ENCODE measurements at regions not wholly inside any gene's neighbourhood (a gene's known extent, or its start where the extent isn't known, plus 50 kb on each side); places are given as distances from the start of the nearest gene placed in this dataset.
"Not testable (repeated sequence)": the region's sequence is repeated elsewhere in the genome, so short reads cannot be mapped to it uniquely, and the experiment has no call there.

DNA sequence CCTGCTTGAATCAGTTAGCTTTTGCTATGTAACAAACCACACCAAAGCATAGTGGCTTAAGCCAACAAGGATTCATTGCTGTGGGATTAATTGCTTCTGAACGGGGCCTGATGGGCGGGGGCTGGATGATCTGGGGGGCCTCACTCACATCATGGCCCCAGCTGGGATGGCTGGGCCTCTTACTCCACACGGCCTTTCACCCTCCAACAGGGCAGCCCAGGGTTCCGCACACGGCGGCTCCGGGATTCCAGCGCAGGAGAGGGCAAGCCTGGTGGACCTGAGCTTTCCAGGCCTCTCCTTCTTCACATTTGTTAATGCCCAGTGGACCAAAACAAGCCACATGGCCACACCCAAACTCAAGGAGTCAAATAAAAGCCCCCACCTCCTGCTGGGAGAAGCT is 86.3 kb upstream of the PHLPP1 start:
- no peak for DNase-seq

DNA sequence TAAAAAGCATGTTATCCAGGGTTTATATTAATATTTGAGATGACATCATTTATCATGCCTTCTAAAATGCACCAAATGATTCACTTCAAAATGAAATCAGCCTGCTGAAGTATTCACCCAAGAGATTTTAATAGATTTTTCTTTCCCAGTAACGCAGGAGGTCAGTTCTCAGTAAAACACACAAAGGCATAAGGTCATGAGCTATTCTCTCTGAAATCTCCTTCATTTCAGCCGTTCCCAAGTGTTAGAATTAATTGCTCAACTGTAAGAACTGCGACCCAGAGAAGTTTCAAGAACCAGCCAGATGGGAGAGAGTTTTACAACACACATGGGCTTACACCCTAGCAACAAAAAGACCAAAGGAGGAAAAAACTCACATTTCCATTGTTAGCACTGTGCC is 84.2 kb upstream of the PHLPP1 start:
- DNase-seq = no peak

DNA sequence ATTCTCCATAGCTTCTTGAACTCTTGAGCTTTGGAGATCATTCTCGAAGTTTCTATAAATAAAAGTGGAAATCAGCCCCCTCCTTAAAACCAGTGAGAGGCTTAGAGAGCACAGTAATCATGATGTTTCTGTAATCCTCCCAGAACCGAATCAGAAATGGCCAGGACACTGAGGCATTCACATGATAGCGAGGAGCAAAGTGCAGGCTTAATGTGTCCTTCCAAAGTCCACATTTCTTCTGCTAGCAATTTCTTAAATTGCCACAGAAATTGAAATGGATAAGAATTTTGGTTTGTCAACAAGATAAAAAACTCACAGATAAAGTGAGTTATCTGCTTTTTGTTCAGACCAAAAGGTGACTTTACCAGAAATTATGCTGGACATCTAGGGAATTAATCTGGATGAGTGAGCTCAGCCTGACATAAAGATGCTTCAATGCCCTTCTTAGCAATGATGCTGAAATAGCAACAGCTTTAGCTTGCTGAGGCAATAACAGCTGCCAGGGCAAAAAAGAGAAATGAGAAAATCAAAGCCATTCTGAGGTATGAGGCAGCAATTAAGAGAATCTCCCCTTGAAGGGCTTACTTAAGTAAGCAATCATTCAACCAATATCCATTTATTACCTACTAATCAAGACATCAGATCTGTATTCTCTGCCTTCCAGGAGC is 82.4 kb upstream of the PHLPP1 start:
- DNase-seq = no peak

DNA sequence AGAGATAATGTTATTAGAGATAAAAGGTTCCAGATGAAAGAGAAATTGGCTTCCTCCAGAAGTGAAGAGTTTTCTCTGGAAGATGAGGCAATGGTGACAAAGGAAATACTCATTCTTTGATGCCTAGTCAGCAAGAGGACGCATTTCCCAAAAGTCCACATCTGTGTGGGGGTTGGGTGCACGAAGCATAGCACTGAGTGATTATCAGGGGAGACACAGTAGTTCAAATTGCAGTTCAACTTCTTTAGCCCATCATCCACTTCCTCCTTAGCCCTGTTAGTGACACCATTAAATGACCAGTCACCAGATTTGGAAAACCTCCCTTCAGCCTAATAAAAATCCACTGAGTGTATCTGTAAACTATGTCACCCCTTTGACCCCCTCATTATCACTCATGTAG is 80.9 kb upstream of the PHLPP1 start:
- DNase-seq = no peak

DNA sequence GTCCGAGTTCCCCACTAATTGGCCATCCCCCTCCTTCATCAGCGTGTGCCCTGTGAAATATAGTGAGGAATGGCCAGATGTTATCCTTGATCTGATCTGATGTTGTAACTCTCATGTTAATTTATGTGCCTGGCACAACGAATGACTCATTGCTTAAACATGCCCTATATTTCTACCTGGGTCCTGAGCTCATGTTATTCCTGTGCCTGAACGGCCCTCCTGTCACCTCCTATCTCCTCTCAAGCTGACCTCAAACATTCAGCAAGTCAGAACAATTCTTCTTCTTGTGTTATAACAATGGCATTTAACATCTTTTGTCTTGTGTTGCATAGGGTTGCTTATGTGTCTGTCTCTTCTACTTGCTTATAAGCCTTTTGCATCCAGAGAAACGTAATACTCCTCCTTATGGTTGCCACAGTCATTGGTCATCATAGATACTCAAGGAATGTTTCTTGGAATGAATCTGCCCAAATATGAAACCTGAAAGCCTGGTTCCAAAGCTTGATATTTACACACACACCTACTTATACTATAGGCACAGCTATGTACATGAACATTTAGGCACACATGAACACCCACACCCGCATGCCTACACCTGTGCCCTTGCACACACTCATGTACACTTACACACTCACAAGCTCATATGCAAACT is 80.2 kb upstream of the PHLPP1 start:
- no peak for DNase-seq

DNA sequence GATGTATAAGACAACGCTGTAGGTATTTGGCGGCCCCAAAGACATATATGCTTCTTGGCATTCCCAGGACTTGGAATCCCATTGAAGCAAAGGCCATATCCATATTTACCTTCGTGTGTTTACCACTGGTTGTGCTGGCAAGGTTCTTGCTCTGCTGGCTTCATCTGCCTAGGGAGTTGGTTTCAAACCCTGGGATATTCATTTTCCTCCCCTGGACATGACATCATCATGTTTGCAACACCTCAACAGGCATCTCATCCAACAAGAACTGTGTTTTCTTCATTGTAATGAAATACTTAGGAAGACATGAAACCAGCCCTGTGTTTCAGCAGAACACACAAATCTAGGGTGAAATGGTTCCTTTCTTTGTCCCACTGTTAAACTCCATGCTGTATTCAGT is 77.9 kb upstream of the PHLPP1 start:
- no peak for DNase-seq

DNA sequence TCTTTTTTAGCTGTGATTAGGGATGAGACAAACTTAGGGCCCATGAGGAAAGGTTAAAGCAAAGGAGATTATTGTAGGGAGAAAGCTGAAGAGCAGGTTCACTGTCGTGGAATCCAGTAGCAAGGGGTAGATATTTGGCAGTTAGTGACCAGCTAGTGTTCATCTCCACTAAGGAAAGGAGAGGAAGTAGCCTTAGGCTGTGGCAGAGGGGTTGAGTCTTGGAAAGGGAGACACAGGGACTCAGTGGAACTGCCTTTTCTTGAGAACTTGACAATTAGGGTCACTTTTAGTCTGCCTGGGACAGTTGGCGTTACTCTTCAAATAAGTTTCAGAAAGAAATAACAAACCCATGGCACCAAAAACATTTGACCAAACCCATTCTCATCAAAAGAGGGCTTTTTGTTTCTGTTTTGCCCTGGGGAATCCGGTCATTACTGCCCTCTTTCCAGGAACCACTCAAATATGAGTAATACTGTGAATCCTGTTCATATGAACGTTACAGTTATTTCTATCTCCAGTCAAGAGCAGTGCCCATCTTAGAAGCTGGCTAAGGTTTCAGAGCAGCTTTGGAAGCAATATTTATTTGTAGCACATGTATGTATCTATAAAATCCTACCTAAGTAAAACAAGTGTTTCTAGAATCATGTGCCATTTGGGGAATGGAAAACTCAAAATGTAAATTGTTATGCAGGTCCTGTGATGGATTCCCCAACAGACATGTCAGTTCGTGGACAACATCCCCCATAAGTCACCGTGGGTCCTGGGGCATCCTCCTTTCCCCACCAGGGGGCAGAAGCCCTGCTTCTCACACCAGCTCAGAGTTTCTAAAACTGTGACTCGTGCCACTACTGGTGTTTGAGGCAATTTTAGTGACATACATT is 77.3 kb upstream of the PHLPP1 start:
- DNase-seq = peak; percentile 50

DNA sequence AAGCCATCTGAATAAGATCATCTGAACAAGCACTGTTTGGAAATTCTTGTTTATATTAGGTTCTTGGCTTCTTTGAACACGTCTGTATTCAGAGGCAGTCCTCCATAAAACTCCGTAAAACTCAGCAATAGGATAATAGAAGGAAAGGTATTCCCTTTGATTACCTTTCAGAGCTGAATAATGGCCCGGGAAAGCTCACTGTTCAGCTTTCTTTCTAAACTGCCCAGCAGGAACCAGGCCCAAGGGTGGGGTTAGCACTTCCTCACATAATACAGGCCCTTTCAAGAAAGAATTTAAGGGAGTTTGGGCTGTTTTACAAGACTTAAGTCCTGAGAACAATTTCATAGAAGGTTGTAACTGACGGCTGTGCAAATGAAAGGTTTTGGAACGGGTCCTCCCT is 72.2 kb upstream of the PHLPP1 start:
- DNase-seq = no peak

DNA sequence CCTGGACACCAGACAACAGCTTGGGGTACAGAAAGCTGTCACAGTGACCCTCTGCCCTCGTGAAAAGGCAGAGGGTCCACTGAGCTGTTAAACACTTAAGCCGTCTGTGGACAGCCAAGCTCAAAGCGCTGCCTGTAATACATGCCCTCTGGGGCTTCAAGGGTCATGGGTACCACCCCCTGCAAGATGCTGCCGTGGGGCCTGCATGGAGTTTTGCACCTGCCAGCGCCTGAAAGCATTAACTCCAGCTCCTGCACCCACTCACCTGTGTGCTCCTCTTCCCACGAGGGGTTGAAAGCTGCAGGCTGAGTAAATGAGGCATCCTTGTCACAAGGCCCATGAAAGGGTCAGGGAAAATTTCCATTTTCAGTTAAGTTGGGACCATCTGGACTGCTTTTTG is 70.6 kb upstream of the PHLPP1 start:
- DNase-seq = no peak

DNA sequence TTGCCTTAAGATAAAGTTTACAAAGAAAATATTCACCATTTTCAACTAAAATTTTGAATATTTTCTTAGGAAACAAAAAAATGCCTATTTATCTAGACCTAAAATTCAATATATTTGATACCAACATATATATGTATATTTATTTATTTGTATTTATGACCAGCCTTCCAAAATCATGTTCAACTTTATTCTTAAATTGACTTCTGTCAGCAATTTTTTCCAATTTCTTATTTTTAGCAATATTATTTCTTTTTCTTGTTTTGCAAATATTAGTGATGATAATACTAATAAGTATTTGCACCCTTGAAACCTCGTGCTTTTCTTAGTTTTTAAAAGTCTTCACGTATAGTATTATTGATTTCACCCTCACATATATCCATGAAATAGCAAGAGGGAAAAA is 68.2 kb upstream of the PHLPP1 start:
- no peak for DNase-seq

DNA sequence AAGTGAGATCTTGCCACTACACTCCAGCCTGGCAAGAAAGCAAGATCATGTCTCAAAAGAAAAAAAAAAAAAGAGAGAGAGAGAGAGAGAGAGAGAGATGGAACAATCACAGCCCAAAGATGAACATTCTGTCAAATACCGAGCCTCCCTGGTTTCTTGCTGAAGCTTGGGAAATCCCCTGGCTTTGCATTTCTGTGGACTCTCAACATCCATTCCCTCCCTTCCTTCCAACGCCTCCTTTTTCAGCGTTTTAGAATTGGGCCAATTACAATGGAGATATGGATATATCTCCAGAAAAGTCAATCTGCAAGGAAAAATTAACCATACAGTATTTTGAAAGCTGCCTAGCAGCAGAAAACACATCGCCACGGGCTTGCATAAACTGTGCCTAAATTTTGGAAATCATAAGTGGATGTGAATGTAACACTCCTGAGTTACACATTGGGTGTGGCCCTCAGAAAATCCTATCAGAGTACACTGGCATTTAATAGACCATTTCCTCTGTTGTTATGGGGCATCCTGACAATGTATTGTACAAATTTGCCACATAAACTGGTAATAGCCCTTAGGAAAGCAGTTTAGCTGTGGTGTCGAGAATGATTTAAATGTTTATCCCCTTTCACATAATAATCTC is 67.2 kb upstream of the PHLPP1 start:
- no peak for DNase-seq

DNA sequence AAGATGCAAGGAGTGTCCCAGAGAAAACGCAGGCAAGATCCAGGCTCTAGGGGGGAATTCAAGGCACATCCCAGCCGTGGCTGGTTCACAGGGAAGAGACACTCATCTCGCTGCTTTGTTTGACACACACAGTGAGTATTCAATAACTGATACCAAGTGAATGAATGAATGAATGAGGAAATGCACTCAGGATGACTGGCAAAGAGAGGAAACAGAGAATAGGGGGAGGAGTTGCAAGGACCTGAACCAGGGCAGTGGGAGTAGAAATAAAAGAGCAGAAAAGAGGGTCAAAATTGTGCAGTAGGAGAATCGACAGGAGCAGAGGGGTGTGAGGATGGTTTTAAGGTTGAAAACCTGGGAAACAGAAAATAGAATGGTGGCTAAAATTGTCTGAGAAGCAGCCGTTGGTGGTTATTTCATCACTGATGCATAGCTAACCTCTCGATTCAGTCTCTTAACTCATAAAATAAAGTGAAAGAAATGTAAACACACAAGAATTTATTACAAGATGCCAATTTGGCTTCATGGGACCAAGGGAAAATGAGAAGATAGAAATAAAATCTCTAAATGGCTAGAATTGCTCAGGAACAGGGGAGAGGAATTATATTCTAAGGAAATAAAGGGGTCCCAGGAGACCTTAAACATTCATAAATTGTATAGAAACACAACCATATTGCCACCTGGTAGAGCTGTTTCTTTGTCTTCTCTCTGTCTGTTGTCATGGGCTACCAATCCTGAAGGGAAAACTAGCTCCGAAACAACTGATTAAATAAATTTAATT is 63.9 kb upstream of the PHLPP1 start:
- DNase-seq = no peak

DNA sequence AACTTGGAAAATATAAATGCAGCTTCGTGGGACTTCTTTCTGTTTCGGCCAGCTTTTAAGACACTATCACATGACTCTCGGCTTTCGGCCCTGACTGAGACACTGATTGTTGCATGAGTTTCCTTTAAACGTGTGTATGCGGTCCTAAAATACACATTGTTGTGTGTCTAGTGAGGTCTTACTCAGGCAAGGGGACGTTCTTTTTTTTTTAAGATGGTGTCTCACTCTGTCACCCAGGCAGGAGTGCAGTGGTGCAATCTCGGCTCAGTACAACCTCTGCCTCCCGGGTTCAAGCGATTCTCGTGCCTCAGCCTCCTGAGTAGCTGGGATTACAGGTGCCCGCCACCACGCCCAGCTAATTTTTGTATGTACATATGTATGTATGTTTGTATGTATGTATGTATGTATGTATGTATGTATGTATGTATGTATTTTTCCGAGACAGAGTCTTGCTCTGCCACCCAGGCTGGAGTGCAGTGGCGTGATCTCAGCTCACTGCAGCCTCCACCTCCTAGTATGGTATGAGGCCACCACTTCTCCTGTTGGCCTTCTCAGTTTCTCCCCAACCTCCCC is 63.2 kb upstream of the PHLPP1 start:
- DNase-seq = not testable (repeated sequence)

DNA sequence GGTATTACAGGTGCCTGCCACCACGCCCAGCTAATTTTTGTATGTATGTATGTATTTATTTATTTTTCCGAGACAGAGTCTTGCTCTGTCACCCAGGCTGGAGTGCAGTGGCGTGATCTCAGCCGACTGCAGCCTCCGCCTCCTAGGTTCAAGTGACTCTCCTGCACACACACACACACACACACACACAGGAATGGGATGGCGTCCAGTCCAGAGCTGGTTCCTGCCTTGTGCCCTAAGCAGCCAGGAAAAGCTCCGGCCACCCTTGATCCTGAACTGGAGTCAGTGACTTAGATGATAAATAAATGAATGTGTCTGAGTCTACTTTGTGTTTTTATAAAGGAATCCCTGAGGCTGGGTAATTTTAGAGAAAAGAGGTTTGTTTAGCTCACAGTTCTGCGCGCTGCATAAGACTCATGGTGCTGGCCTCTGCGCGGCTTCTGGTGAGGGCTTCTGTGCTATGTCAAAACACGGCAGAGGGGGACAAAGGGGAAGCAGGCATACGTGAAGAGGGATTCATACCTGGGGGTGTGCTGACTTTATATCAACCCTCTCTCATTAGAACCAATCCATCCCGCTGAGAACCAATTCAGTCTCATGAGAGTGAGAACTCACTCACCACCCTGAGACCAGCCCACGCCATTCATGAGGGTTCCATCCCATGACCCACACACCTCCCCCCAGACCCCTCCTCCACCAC is 59.7 kb upstream of the PHLPP1 start:
- no peak for DNase-seq

DNA sequence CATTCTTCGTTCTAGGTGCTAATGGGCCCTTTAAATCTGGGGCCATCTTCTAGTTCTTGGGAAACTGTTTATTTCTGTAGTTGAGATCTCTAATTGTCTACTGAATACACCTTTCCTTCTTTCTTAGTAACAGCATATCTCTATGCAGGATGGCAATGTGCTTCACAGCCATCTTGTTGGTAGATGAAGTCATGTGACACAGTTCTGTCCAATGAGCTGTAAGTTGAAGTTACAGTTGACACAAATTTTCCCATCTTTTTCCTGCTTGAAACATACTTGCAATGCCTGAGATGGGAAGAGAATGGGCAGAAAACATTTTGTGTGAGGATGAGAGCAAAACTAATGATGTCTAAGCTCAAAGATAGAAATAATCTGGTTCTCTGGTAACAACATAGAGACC is 57.3 kb upstream of the PHLPP1 start:
- no peak for DNase-seq

DNA sequence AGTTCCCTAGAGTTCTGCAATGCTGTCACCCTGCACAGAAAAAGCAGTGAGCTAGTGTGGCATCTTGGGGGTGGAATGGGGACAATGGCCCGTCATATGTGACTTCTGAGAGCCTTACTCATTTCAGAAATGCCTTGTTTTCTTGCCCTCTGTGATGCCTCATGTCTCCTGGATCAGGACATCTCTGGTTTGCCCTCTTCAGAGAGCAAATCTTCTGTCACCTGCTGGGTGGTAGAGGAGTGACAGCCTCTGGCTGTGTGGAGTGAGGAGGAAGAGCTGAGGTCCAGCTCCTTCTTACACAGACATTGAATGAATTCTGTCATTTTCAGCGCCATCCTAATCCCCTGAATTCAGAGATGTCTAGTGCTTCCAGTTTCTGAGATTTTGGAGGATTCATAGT is 55.6 kb upstream of the PHLPP1 start:
- DNase-seq = no peak

DNA sequence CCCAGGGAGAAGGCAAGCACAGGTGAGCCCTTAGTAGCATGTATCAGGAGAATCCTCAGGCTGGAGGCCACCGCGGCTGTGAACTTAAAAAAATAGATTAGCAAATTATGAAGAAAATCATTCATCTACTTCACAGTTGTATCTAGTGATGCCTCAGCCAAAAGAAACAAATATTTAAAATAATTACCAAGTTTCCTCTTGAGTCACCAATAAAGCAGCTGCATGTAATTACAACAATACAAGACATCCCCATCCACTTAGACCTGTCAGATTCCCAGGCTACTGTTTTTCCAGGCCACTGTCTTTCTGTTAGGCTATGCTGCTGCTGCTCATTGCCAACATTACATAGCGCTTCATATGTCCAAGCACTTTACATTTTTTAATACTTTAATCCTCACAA is 54.6 kb upstream of the PHLPP1 start:
- no peak for DNase-seq

DNA sequence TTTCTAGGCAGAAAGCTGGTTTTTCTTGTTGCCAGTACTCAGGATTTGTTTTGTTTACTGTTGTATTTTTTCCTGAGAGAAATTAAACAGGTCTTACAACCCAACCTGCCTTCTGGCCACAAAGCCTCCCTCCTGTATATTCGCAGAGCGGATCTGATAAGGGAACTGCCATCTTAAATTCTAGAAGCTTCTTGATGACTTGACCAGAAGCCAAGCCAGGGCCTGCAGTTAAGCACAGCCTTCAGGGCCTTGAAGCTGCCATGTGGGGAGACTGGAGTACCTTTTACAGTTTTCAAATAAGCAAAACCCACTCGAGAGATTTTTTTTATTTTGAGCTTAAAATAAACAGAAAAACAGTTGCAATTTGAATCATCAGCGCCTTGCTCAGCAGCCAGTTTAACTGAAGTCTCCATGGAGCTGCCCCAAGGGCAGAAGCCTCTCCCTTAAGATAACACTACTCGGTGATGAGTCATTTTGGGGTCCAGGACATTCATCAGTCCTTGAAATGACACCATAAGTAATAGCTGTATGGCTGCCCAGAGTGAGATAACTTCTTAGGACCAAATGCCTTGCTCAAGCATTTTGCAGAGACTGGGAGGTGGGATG is 51.5 kb upstream of the PHLPP1 start:
- DNase-seq = no peak

DNA sequence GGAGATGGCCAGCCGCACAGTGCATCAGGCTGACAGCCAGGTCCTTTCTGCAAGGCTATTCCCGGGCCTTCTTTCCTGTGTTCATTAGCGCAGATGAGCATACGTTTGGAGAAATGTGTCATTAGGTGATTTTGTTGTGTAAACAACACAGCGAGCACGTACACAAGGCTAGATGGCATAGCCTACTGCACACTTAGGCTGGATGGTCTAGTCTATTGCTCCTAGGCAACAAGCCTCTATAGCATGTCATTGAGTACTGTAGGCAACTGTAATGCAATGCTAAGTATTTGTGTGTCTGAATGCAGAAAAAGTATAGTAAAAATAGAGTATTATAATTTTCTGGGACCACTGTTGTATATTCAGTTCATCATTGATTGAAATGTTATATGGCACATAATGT is 50.9 kb upstream of the PHLPP1 start:
- no peak for DNase-seq

DNA sequence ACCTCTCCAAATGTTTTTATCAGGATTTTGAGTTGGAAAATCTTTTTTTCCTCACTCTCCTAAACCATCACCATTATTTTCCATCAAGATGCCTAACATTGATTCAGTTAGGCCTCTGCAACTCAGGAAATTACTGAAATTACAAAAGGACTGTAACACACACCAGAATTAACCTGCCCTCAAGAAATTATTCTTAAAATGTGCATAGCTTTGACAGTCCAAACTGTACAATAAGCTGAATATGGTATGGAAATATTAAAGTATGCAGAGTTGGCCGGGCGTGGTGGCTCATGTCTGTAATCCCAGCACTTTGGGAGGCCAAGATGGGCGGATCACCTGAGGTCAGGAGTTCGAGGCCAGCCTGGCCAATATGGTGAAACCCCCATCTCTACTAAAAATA is 50.2 kb upstream of the PHLPP1 start:
- DNase-seq = no peak
